Activated CD8-positive, alpha-beta memory T cell treated with anti-CD3 and anti-CD28 coated beads for 36 hours (primary cell): ENCODE measurements at regions not wholly inside any gene's neighbourhood (a gene's known extent, or its start where the extent isn't known, plus 50 kb on each side); places are given as distances from the start of the nearest gene placed in this dataset.
"Not testable (repeated sequence)": the region's sequence is repeated elsewhere in the genome, so short reads cannot be mapped to it uniquely, and the experiment has no call there.

Source experiments
- CTCF ChIA-PET: fragments of 350-600 bp; sonication (Branson Sonifier 250); formaldehyde crosslinking; loops from one replicate; lab custom pipeline; 2021; ENCODE audit warnings: antibody characterized with exemption; lab: Charles Lee
- POLR2A ChIA-PET: fragments of 350-600 bp; sonication (Branson Sonifier 250); formaldehyde crosslinking; loops from one replicate; lab custom pipeline; 2021; ENCODE audit warnings: antibody characterized with exemption; lab: Charles Lee

- CTCF ChIA-PET: no interaction called here
- POLR2A ChIA-PET: no interaction called here
Observed at GRCh38 chr1:238961790-238962189, 424.6 kb upstream of the CHRM3 start.

- CTCF ChIA-PET: no interaction called here
- POLR2A ChIA-PET: no interaction called here
Observed at GRCh38 chr1:238960071-238960470, 426.3 kb upstream of the CHRM3 start.

- POLR2A ChIA-PET: no interaction called here
- CTCF ChIA-PET: no interaction called here
Observed at GRCh38 chr1:238955934-238956333, 430.4 kb upstream of the CHRM3 start.

GRCh38 chr1:238954865-238955264 is 431.5 kb upstream of the CHRM3 start:
- POLR2A ChIA-PET: no interaction called here

GRCh38 chr1:238953448-238954010 is 432.8 kb upstream of the CHRM3 start:
- POLR2A ChIA-PET: no interaction called here
- CTCF ChIA-PET: interaction anchor here (0.7 kb wide), 1 partner anchor 840 kb away, joined by 3 read pairs; no protein-coding TSS in a partner anchor

More at GRCh38 chr1:238954865-238955264, 431.5 kb upstream of the CHRM3 start:
- CTCF ChIA-PET: no interaction called here

- ChIA-PET POLR2A (no interaction called here), CTCF (no interaction called here)
Observed at GRCh38 chr1:238951809-238952208, 434.6 kb upstream of the CHRM3 start.

- CTCF ChIA-PET: no interaction called here
- POLR2A ChIA-PET: no interaction called here
Observed at GRCh38 chr1:238950784-238951183, 435.6 kb upstream of the CHRM3 start.

- ChIA-PET CTCF (no interaction called here), POLR2A (no interaction called here)
Observed at GRCh38 chr1:238950017-238950416, 436.4 kb upstream of the CHRM3 start.

GRCh38 chr1:238944028-238944427 is 442.3 kb upstream of the CHRM3 start:
- CTCF ChIA-PET: no interaction called here
- POLR2A ChIA-PET: no interaction called here

- POLR2A ChIA-PET: no interaction called here
- CTCF ChIA-PET: no interaction called here
Observed at GRCh38 chr1:238927899-238928298, 458.5 kb upstream of the CHRM3 start.

- ChIA-PET POLR2A (no interaction called here), CTCF (no interaction called here)
Observed at GRCh38 chr1:238916828-238917227, 469.5 kb upstream of the CHRM3 start.

- ChIA-PET CTCF (no interaction called here), POLR2A (no interaction called here)
Observed at GRCh38 chr1:238914346-238914745, 472.0 kb upstream of the CHRM3 start.

- ChIA-PET CTCF (no interaction called here), POLR2A (no interaction called here)
Observed at GRCh38 chr1:238913210-238913609, 473.2 kb upstream of the CHRM3 start.

GRCh38 chr1:238912148-238912547 is 474.2 kb upstream of the CHRM3 start:
- ChIA-PET CTCF (no interaction called here), POLR2A (no interaction called here)

- POLR2A ChIA-PET, CTCF ChIA-PET: not testable (repeated sequence)
Observed at GRCh38 chr1:238902752-238903151, 483.6 kb upstream of the CHRM3 start.

- CTCF ChIA-PET: no interaction called here
- POLR2A ChIA-PET: no interaction called here
Observed at GRCh38 chr1:238900334-238900865, 486.0 kb upstream of the CHRM3 start.

GRCh38 chr1:238898856-238899255 is 487.5 kb upstream of the CHRM3 start:
- POLR2A ChIA-PET: no interaction called here
- CTCF ChIA-PET: no interaction called here

GRCh38 chr1:238895911-238896310 is 490.5 kb upstream of the CHRM3 start:
- ChIA-PET CTCF (no interaction called here), POLR2A (no interaction called here)

- POLR2A ChIA-PET: interaction anchor here (0.6 kb wide), 1 partner anchor 307 kb away, joined by 7 read pairs; no protein-coding TSS in a partner anchor
- CTCF ChIA-PET: no interaction called here
Observed at GRCh38 chr1:238892612-238893011, 493.8 kb upstream of the CHRM3 start.

GRCh38 chr1:238861342-238862066 is 524.9 kb upstream of the CHRM3 start:
- ChIA-PET CTCF (no interaction called here), POLR2A (no interaction called here)

- ChIA-PET CTCF (no interaction called here), POLR2A (no interaction called here)
Observed at GRCh38 chr1:238833919-238834318, 552.4 kb upstream of the CHRM3 start.
